ENCODE measurements at regions not wholly inside any gene's neighbourhood (a gene's known extent, or its start where the extent isn't known, plus 50 kb on each side); places are given as distances from the start of the nearest gene placed in this dataset.
"Not testable (repeated sequence)": the region's sequence is repeated elsewhere in the genome, so short reads cannot be mapped to it uniquely, and the experiment has no call there.

DNA sequence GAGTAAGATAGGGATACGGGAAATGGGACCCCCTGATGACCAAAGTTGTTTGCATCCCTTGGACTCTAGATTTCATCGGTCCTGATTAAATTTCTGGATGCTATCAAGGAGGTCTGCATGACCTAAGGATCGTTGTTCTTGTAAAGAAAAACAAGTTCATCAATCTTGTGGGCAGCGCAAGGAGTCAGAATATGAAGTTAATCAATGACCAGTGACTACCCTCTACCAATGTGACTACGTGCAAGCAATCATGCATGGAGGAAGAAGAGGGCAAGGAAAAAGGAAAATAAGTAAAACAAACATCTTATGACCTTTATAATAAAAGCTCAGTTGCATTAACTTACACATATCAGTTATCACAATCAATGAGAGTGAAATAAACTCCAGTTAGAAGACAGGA is 139.7 kb downstream of the RTP4 start:
- no peaks in the 10 kb centered on the region for H3K27me3 ChIP-seq (ENCODE audit: control insufficient read depth, insufficient read depth, low read length)
- no peaks in the 10 kb centered on the region for H3K36me3 ChIP-seq (ENCODE audit: control insufficient read depth, low read depth, low read length)
- H3K9ac ChIP-seq (ENCODE audit: low read length): no peak overlapping the region
- H3K4me3 ChIP-seq (ENCODE audit: low read length): no peak overlapping the region
- H3K9me3 ChIP-seq (ENCODE audit: control insufficient read depth, low read depth, low read length): peaks cover 9% of the 10 kb centered on the region
- no peak overlapping the region for H3K27ac ChIP-seq (ENCODE audit: low read length)
- peaks cover 3% of the 10 kb centered on the region for H3K4me1 ChIP-seq (ENCODE audit: control insufficient read depth, low read depth, low read length)

DNA sequence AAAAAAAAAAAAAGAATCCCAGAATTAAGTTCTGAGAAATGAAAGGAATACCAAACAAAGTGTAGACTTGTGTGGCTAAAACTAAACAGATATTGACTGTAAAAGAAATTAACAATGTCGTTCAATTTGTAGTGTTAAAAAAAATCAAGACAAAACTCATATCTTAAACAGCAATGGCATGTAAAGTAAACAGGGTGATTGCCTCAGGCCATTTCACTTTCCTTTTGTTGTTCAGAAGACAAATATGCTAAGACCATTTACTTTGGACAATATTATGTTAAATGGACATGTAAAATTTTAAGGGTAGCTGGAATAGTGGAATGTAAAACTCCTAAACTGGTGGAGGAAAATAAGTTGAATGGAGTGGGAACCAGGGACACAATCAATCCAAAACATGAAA is 139.1 kb downstream of the RTP4 start:
- peaks cover 3% of the 10 kb centered on the region for H3K9me3 ChIP-seq (ENCODE audit: control insufficient read depth, low read depth, low read length)
- no peaks in the 10 kb centered on the region for H3K27me3 ChIP-seq (ENCODE audit: control insufficient read depth, insufficient read depth, low read length)
- H3K4me3 ChIP-seq (ENCODE audit: low read length): no peak overlapping the region
- peaks cover 3% of the 10 kb centered on the region for H3K4me1 ChIP-seq (ENCODE audit: control insufficient read depth, low read depth, low read length)
- no peak overlapping the region for H3K27ac ChIP-seq (ENCODE audit: low read length)
- no peaks in the 10 kb centered on the region for H3K36me3 ChIP-seq (ENCODE audit: control insufficient read depth, low read depth, low read length)
- no peak overlapping the region for H3K9ac ChIP-seq (ENCODE audit: low read length)

DNA sequence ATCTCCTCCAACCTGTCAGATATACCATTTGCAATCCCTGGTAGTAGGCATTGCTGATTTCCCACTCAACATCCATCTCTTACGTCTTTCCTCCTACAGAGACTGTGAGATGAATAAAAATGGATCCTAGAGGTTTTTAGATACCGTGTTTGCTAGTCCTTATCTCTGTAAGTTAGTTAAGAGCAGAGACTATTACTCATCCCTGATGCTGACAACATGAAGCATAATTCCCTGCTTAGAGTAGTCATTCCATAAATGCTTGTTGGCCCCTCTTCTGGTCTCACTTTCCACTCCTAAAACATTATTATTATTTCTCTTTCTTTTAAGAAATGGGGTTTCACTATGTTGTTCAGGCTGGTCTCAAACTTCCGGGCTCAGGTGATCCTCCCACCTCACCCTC is 136.2 kb downstream of the RTP4 start:
- no peaks in the 10 kb centered on the region for H3K9me3 ChIP-seq (ENCODE audit: control insufficient read depth, low read depth, low read length)
- H3K4me1 ChIP-seq (ENCODE audit: control insufficient read depth, low read depth, low read length): peaks cover 3% of the 10 kb centered on the region
- H3K27me3 ChIP-seq (ENCODE audit: control insufficient read depth, insufficient read depth, low read length): no peaks in the 10 kb centered on the region
- no peaks in the 10 kb centered on the region for H3K36me3 ChIP-seq (ENCODE audit: control insufficient read depth, low read depth, low read length)
- H3K4me3 ChIP-seq (ENCODE audit: low read length): no peak overlapping the region
- H3K27ac ChIP-seq (ENCODE audit: low read length): no peak overlapping the region
- no peak overlapping the region for H3K9ac ChIP-seq (ENCODE audit: low read length)

DNA sequence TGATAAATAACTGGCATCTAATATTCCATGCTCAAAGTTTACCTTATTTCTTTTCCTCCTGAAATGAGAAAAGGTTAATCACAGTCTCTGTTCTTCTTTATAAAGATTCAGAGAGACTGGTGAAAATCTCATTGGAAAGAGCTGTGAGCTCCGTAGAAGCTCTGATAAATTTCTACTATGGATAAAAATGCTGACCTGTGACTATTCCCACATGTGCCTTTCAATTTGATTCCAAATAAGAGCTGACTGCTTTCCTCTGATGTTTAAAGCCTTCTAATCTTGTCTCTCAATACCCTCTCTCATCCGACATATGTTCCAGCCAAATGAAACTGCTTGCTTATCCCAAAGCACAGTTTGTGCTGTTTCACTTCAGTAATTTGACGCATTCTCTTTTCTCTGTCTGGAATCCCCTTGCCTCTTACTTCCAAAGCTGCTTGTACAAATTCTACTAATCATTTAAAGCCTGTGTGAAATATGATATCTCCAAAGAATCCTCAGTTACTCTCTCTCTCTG is 130.1 kb downstream of the RTP4 start:
- Histone ChIP-seq H3K9me3 (ENCODE audit: control insufficient read depth, low read depth, low read length) (no peaks in the 10 kb centered on the region), H3K4me1 (ENCODE audit: control insufficient read depth, low read depth, low read length) (no peaks in the 10 kb centered on the region), H3K27ac (ENCODE audit: low read length) (no peak overlapping the region), H3K36me3 (ENCODE audit: control insufficient read depth, low read depth, low read length) (no peaks in the 10 kb centered on the region), H3K9ac (ENCODE audit: low read length) (no peak overlapping the region), H3K4me3 (ENCODE audit: low read length) (no peak overlapping the region), H3K27me3 (ENCODE audit: control insufficient read depth, insufficient read depth, low read length) (no peaks in the 10 kb centered on the region)

DNA sequence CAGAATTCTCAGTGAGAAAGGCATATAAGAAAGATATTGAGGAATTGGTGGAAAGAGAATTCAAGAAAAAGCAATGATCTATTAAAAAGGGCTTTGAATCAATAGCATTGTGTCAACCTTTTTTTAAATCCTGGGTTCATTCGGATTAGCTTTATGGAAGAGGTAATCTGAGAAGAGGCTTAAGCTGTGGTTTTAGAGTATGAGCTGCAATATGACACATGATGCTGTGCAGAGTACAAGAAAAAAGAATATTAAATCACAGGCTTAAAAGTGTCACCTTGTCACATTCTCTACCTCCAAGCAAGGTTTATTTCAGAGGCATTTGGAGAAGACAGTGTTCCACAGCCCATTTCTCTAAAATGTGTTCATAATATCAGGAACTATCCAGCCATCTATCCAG is 128.9 kb downstream of the RTP4 start:
- no peak overlapping the region for H3K27ac ChIP-seq (ENCODE audit: low read length)
- H3K9me3 ChIP-seq (ENCODE audit: control insufficient read depth, low read depth, low read length): no peaks in the 10 kb centered on the region
- no peaks in the 10 kb centered on the region for H3K4me1 ChIP-seq (ENCODE audit: control insufficient read depth, low read depth, low read length)
- no peak overlapping the region for H3K9ac ChIP-seq (ENCODE audit: low read length)
- H3K36me3 ChIP-seq (ENCODE audit: control insufficient read depth, low read depth, low read length): no peaks in the 10 kb centered on the region
- no peak overlapping the region for H3K4me3 ChIP-seq (ENCODE audit: low read length)
- no peaks in the 10 kb centered on the region for H3K27me3 ChIP-seq (ENCODE audit: control insufficient read depth, insufficient read depth, low read length)

DNA sequence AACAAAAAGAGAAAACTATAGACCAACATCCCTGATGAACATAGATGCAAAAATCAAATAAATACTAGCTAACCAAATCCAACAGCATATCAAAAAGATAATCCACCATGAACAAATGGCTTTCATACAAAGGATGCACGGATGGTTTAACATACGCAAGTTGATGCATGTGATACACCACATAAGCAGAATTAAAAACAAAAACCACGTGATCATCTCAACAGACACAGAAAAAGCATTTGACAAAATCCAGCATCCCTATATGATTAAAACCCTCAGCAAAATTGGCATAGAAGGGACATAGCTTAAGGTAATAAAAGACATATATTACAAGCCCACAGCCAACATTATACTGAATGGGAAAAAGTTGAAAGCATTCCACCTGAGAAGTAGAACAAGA is 125.9 kb downstream of the RTP4 start:
- not testable (repeated sequence) for H3K27ac ChIP-seq (ENCODE audit: low read length); H3K4me3 ChIP-seq (ENCODE audit: low read length); H3K9me3 ChIP-seq (ENCODE audit: control insufficient read depth, low read depth, low read length)

DNA sequence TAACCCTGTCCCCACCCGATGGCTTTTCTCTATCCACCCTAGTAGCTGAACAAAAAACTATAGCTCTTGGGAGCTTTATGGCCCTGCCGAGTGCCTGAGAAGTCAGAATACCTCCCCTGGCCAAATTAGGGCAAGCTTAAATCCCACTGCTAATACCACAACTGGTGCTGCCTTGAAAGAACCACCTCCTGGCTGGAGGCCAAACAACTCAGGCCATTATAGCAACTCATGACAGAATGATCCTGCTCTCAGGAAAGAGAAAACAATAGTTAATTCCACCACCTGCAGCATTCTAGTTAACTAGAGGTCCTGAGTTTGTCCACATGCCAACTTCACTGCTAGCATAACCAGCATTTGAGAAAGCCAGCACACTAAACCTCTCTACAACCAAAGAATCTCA is 123.2 kb downstream of the RTP4 start:
- H3K9ac ChIP-seq (ENCODE audit: low read length): no peak overlapping the region
- no peak overlapping the region for H3K4me3 ChIP-seq (ENCODE audit: low read length)
- H3K36me3 ChIP-seq (ENCODE audit: control insufficient read depth, low read depth, low read length): no peaks in the 10 kb centered on the region
- H3K9me3 ChIP-seq (ENCODE audit: control insufficient read depth, low read depth, low read length): peaks cover 4% of the 10 kb centered on the region
- H3K27me3 ChIP-seq (ENCODE audit: control insufficient read depth, insufficient read depth, low read length): no peaks in the 10 kb centered on the region
- no peaks in the 10 kb centered on the region for H3K4me1 ChIP-seq (ENCODE audit: control insufficient read depth, low read depth, low read length)
- no peak overlapping the region for H3K27ac ChIP-seq (ENCODE audit: low read length)

More for the DNA sequence above, 125.9 kb downstream of the RTP4 start:
- H3K4me1 ChIP-seq (ENCODE audit: control insufficient read depth, low read depth, low read length); H3K36me3 ChIP-seq (ENCODE audit: control insufficient read depth, low read depth, low read length); H3K27me3 ChIP-seq (ENCODE audit: control insufficient read depth, insufficient read depth, low read length); H3K9ac ChIP-seq (ENCODE audit: low read length): not testable (repeated sequence)

DNA sequence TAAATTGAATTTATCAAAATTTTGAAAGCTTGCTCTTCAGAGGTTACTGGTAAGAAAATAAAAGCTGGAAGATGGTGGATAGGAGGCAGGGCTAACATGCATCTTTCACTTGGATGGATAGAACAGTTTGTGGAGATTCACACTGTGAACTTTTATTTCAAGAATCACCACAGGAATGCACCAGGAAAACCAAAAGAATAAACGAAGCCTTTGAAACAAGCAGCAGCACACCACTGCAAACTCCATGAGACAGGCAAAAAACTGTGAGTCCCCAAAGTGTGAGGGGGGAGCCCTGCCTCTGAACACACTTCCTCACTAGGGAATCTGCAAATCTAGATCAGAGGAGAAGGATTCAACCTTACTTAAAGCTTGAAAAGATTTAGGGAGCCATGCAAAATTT is 122.2 kb downstream of the RTP4 start:
- Histone ChIP-seq H3K4me1 (ENCODE audit: control insufficient read depth, low read depth, low read length) (no peaks in the 10 kb centered on the region), H3K9ac (ENCODE audit: low read length) (no peak overlapping the region), H3K36me3 (ENCODE audit: control insufficient read depth, low read depth, low read length) (no peaks in the 10 kb centered on the region), H3K9me3 (ENCODE audit: control insufficient read depth, low read depth, low read length) (peaks cover 4% of the 10 kb centered on the region), H3K4me3 (ENCODE audit: low read length) (no peak overlapping the region), H3K27me3 (ENCODE audit: control insufficient read depth, insufficient read depth, low read length) (no peaks in the 10 kb centered on the region), H3K27ac (ENCODE audit: low read length) (no peak overlapping the region)

DNA sequence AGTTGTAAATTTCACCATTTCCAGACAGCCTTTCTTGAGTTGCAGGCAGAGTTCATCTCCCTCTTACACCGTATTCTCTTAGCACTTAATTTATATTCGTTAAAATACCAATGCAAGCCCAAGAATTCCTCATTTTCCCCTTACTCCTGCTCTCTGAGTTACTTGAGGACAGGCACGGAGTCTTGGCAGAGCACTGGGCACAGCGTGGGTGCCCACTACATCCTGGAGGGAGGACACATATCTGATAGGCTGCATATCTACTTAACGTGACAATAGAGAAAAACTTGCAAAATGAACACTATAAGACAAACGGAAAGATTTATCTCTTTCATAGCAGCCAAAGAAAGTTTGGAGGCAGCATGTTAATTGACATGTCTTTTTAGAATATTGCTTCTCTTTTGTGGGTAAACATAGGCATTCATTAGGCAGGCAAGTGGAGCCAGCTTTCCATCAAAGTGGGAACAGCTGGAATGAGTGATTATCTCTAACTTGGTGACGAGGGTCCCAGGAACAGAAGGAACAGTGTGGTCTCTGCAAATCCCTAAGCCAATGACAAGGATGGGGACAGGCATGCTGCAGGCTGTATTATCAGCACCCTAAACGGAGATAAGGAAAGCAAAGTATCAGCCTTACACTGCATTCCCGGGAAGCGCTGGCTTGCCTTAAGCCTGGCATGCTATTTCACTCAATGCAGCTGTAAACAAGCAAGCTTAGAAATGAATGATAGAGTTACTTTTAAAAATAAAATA is 116.5 kb downstream of the RTP4 start:
- Histone ChIP-seq H3K9ac (ENCODE audit: low read length) (no peak overlapping the region), H3K27ac (ENCODE audit: low read length) (no peak overlapping the region), H3K36me3 (ENCODE audit: control insufficient read depth, low read depth, low read length) (no peaks in the 10 kb centered on the region), H3K9me3 (ENCODE audit: control insufficient read depth, low read depth, low read length) (peaks cover 4% of the 10 kb centered on the region), H3K4me3 (ENCODE audit: low read length) (no peak overlapping the region), H3K27me3 (ENCODE audit: control insufficient read depth, insufficient read depth, low read length) (no peaks in the 10 kb centered on the region), H3K4me1 (ENCODE audit: control insufficient read depth, low read depth, low read length) (peaks cover 2% of the 10 kb centered on the region)

DNA sequence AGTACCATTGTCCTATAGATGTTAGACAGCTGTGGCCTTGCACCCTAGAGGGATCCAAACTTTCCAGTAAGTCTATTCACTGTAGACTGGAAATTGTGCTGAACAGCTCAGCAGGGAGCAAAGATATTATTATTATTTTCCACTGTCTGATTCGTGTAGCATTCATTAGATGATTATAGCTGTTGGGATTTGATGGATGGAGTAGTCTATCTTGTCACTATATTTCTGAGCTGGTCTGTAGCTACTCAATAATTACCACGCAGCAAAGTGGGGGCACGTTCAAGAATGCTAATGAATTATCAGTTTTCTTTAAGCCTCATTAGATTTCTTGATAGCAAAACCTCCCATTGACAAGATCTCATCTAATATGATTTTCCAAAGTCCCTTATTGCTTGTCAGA is 113.2 kb downstream of the RTP4 start:
- H3K36me3 ChIP-seq (ENCODE audit: control insufficient read depth, low read depth, low read length): no peaks in the 10 kb centered on the region
- peaks cover 2% of the 10 kb centered on the region for H3K4me1 ChIP-seq (ENCODE audit: control insufficient read depth, low read depth, low read length)
- no peak overlapping the region for H3K27ac ChIP-seq (ENCODE audit: low read length)
- no peak overlapping the region for H3K9ac ChIP-seq (ENCODE audit: low read length)
- no peaks in the 10 kb centered on the region for H3K27me3 ChIP-seq (ENCODE audit: control insufficient read depth, insufficient read depth, low read length)
- no peak overlapping the region for H3K4me3 ChIP-seq (ENCODE audit: low read length)
- H3K9me3 ChIP-seq (ENCODE audit: control insufficient read depth, low read depth, low read length): no peaks in the 10 kb centered on the region

DNA sequence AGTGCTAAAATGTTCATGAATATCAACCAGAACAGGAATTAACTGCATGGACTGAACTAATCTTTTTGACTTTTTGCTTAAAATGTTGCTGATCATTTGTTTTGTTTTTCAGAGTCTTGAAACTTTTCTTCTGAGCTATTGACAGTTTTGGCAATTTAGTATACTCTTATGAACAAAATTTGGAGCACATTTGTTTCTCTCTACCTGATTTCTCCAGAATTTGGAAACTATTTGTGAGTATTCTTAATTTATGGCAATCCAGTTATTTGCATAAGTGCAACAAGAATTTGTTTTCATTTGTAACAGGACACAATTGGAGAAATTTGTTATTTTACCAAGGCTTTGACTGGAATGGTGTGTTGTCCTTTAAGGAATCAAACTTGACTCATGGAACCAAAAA is 107.4 kb downstream of the RTP4 start:
- not testable (repeated sequence) for H3K27me3 ChIP-seq (ENCODE audit: control insufficient read depth, insufficient read depth, low read length); H3K4me3 ChIP-seq (ENCODE audit: low read length); H3K27ac ChIP-seq (ENCODE audit: low read length); H3K9ac ChIP-seq (ENCODE audit: low read length); H3K4me1 ChIP-seq (ENCODE audit: control insufficient read depth, low read depth, low read length); H3K36me3 ChIP-seq (ENCODE audit: control insufficient read depth, low read depth, low read length)
- peaks cover 32% of the 10 kb centered on the region for H3K9me3 ChIP-seq (ENCODE audit: control insufficient read depth, low read depth, low read length)

DNA sequence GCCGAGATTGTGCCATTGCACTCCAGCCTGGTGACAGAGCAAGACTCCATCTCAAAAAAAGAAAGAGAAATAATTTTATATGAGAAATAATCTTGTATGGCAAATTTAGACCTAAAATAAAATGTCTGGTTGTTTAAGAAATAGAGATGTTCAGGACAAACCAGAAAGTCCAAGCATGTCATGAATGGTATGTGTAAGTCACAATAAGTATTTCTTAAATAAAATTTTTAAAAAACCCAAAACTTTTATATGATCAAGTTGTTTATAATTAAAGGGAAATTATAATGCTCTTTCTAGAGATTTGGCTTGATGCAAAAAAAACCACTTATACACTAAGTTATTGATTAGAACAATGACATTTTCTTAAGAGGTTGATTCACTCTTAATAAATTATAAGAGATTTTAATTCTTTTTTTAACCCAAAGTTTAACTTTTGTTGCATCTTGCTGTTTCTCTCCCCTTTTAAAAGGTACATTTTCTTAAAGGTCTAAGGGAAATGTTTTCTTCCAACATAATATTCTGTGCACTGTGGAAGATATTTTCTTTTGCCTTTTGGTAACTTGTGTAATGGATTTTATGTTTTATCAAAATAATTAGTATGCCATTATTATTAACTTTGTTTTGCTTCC is 105.7 kb downstream of the RTP4 start:
- peaks cover 32% of the 10 kb centered on the region for H3K9me3 ChIP-seq (ENCODE audit: control insufficient read depth, low read depth, low read length)
- no peaks in the 10 kb centered on the region for H3K4me1 ChIP-seq (ENCODE audit: control insufficient read depth, low read depth, low read length)
- H3K27ac ChIP-seq (ENCODE audit: low read length): no peak overlapping the region
- H3K9ac ChIP-seq (ENCODE audit: low read length): no peak overlapping the region
- no peaks in the 10 kb centered on the region for H3K27me3 ChIP-seq (ENCODE audit: control insufficient read depth, insufficient read depth, low read length)
- H3K36me3 ChIP-seq (ENCODE audit: control insufficient read depth, low read depth, low read length): no peaks in the 10 kb centered on the region
- H3K4me3 ChIP-seq (ENCODE audit: low read length): no peak overlapping the region
